NCI-H446 treated with DMSO at 0.1 percent for 48 hours (cell line): ENCODE measurements at regions not wholly inside any gene's neighbourhood (a gene's known extent, or its start where the extent isn't known, plus 50 kb on each side); places are given as distances from the start of the nearest gene placed in this dataset.

Experiments used
- DNase-seq: peaks from one replicate; lab custom pipeline; 2025; lab: John Stamatoyannopoulos, UW

GRCh38 chr3:11919390-11919789 lies 72.7 kb upstream of the TAMM41 start:
- DNase-seq: no peak

- no peak for DNase-seq
These were observed 77.8 kb upstream of the TAMM41 start for GRCh38 chr3:11924518-11924917.

GRCh38 chr3:11928381-11928780 lies 75.8 kb upstream of the SYN2 start:
- no peak for DNase-seq

- no peak for DNase-seq
These were observed 74.7 kb upstream of the SYN2 start for GRCh38 chr3:11929531-11929930.

DNA sequence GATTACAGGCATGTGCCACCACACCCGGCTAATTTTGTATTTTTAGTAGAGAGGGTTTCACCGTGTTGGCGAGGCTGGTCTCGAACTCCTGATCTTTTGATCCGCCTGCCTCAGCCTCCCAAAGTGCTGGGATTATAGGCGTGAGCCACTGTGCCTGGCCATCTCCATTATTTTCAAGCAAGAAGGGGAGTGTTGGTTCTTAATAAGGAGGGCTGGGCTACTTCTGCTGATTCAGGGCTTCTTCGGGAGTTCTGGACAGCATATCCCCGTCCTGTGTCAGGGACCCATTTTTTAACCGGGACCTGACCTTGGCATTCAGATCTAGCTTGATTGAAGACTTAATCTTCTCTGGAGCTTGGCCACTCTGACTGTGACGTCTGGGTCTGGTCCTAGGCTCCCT lies 74.1 kb upstream of the SYN2 start:
- DNase-seq: no peak

- no peak for DNase-seq
These were observed 71.6 kb upstream of the SYN2 start for GRCh38 chr3:11932636-11933035.

DNA sequence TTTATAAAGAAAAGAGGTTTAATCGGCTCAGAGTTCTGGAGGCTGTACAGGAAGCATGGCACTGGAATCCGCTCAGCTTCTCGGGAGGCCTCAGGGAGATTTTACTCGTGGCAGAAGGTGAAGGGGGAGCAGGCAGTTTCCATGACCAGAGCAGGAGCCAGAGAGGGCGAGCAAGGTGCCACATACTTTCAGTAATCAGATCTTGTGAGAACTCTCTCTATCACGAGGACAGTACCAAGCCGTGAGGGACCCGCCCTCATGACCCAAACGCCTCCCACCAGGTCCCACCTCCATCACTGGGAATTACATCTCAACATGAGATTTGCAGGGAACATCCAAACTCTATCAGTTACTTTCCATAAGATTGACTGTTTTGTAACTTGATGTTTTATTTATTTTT lies 70.7 kb upstream of the SYN2 start:
- DNase-seq: no peak

DNA sequence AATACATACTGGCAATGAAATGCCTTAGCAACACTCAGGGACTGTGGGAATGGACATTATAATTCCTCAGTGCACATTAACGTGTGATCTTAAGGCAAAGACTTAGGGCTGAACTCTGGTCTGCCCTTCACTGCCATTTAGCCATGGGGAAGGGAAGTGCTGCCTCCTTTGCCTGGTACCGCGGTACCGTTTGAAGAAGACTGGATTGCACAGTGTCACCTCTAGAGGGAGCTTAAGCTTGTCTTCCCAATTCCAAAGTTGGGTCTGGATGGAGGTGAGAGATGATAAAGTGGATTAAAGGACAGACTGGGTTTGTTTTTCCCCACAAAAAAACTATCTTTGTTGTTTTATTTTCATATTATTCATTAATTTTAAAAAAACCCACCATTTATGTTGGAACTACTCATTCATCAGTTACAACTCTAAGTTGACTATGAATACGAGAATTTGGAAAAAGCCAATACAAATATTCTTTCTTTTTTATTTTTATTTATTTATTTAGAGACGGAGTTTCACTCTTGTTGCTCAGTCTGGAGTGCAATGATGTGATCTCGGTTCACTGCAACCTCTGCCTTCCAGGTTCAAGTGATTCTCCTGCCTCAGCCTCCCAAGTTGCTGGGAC lies 60.0 kb upstream of the SYN2 start:
- peak; percentile 17 for DNase-seq

- DNase-seq: no peak
These were observed 55.9 kb upstream of the SYN2 start for GRCh38 chr3:11948331-11948730.

GRCh38 chr3:11948866-11949265 lies 55.3 kb upstream of the SYN2 start:
- DNase-seq: no peak

- DNase-seq: no peak
These were observed 54.8 kb upstream of the SYN2 start for GRCh38 chr3:11949351-11949750.

DNA sequence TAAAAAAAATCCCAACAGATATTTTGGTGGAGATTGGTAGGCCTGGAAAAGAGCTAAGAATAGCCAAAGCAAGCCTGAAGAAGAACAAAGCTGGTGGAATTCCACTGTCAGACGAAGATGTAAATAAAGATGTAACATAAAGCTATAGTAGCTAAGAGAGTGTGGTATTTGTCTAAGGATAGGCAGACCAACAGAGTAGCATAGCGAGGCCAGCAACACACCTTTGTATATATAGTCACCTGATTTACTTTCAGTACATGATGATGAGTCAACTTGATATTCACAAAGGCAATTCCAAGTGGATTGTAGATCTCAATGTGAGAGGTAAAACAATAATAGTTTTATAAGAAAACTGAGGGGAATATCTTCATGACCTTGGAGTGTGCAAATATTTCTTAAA lies 53.6 kb upstream of the SYN2 start:
- DNase-seq: no peak

GRCh38 chr3:11953350-11953749 lies 50.8 kb upstream of the SYN2 start:
- DNase-seq: no peak

GRCh38 chr3:11953778-11954177 lies 50.4 kb upstream of the SYN2 start:
- no peak for DNase-seq

GRCh38 chr3:11954312-11954934 lies 49.8 kb upstream of the SYN2 start:
- no peak for DNase-seq
